HG03460 (cell line): ENCODE measurements at regions not wholly inside any gene's neighbourhood (a gene's known extent, or its start where the extent isn't known, plus 50 kb on each side); places are given as distances from the start of the nearest gene placed in this dataset.

Experiments
- ATAC-seq: cut with Tn5 transposase; IDR thresholded peaks from one replicate; pipeline ENCODE4 v1.9.1; 2021; ENCODE audit not compliant: unreplicated experiment

- ATAC-seq = no peak
Observed at GRCh38 chr7:24178811-24179570, 105.0 kb upstream of the NPY start.

- ATAC-seq = no peak
Observed at GRCh38 chr7:24191362-24191761, 92.6 kb upstream of the NPY start.

GRCh38 chr7:24192053-24192452 is 91.9 kb upstream of the NPY start:
- no peak for ATAC-seq

GRCh38 chr7:24192691-24193090 is 91.3 kb upstream of the NPY start:
- no peak for ATAC-seq

GRCh38 chr7:24197852-24198251 is 86.1 kb upstream of the NPY start:
- ATAC-seq = no peak

GRCh38 chr7:24199978-24200377 is 84.0 kb upstream of the NPY start:
- ATAC-seq = no peak

- no peak for ATAC-seq
Observed at GRCh38 chr7:24200407-24200966, 83.5 kb upstream of the NPY start.

GRCh38 chr7:24201226-24201625 is 82.8 kb upstream of the NPY start:
- ATAC-seq = no peak

- ATAC-seq = no peak
Observed at GRCh38 chr7:24212073-24212472, 71.9 kb upstream of the NPY start.

- ATAC-seq = no peak
Observed at GRCh38 chr7:24213311-24213710, 70.7 kb upstream of the NPY start.

GRCh38 chr7:24214670-24215069 is 69.3 kb upstream of the NPY start:
- ATAC-seq = no peak

GRCh38 chr7:24216576-24217125 is 67.3 kb upstream of the NPY start:
- no peak for ATAC-seq

GRCh38 chr7:24221500-24221899 is 62.5 kb upstream of the NPY start:
- ATAC-seq = no peak

GRCh38 chr7:24227068-24227467 is 56.9 kb upstream of the NPY start:
- peak; percentile 52 for ATAC-seq

GRCh38 chr7:24227603-24228359 is 56.2 kb upstream of the NPY start:
- peak; percentile 91 for ATAC-seq

- ATAC-seq = no peak
Observed at GRCh38 chr7:24229481-24230226, 54.3 kb upstream of the NPY start.

- ATAC-seq = no peak
Observed at GRCh38 chr7:24231493-24231892, 52.5 kb upstream of the NPY start.

- no peak for ATAC-seq
Observed at GRCh38 chr7:24233386-24233785, 50.6 kb upstream of the NPY start.
